SKM-1 treated with dmso at 0.1 percent for 144 hours (cell line): ENCODE measurements at regions not wholly inside any gene's neighbourhood (a gene's known extent, or its start where the extent isn't known, plus 50 kb on each side); places are given as distances from the start of the nearest gene placed in this dataset.

Source experiments
- DNase-seq: peaks from one replicate; lab custom pipeline; 2025; ENCODE audit not compliant: unreplicated experiment; lab: John Stamatoyannopoulos, UW

GRCh38 chr1:5480906-5481305 lies 511.3 kb downstream of the NPHP4 start:
- no peak for DNase-seq

- DNase-seq: no peak
These were observed 512.2 kb downstream of the NPHP4 start for GRCh38 chr1:5479876-5480646.

DNA sequence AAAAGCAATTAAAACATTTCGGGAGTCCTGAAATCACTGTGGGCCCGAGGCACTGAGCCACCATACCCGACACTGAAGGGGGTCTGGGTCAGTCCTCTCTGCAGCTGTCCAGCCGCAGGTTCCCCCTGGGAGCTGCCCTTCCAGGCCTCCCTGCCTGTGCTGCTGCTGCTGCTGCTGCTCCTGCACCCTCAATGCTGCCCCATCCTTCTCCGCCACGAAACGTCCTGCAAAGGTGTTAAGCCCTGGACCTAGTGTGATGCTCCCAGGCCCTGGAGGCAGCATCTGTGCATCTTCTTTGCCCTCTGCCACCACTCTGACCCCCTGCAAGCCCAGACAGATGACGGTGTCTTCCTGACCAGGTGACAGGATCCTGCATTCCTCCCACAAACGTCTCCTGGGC lies 513.3 kb downstream of the NPHP4 start:
- DNase-seq: no peak

DNA sequence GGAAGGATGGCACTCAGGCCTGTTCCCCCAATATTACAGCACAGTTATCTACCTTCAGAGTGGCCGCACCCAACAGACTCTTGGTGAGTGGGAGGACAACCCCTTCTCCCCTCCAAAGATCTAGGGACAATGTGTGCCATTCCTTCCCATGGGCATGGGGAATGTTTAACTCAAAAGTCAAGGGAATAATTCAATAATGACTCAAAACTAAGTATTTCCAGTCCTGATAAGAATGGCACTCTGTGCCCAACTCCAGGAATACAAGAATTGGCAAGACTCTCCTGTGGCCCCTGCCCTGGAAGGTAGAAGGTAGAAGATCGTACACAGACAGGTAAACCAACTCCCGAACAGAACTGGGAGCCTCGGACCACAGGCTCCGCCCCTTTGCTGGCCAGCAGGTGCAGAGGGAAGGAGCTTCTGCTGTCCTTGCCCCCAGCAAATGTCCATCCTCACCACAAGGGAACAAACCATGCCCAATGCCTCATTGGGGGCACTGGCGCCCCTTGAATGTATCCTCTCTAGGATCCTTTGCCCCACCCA lies 514.0 kb downstream of the NPHP4 start:
- DNase-seq: no peak

GRCh38 chr1:5477716-5478115 lies 514.5 kb downstream of the NPHP4 start:
- no peak for DNase-seq

DNA sequence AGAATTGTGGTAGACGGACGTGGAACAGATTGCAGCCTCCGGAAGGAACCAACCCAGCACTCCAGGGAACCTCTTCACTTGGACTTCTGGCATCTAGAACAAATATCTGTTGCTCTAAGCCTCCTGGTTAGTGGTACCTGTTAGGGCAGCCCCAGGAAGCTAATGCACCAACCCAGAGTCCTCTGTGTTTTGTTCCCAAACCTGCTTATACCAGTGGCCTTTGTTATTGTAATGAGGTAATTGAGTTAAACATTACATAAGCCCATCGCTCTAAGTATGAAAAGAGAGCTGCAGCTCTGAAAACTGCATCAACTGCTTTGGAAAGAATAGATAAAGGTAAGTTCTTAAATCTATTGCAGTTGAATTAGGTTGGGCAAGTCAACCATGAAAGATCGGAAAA lies 516.7 kb downstream of the NPHP4 start:
- DNase-seq: no peak

DNA sequence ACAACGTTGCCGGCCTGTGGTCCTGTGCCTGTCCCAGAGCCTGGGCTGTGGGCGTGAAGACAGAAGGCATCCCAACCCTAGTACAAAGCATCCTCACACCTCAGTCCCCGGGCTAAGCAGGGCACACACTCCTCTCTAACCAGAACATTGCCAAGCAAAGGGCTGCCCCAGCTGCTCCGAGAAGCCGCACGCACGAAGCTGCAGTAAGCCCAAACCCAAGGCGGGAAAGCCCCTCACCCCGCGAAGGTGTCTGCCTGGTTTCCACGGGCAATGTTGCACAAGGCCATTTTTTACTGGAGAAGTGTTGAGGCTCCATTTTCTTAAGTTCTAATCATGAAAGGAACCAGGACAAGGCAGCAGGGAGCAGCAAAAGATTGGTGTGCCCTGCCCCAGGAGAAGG lies 519.0 kb downstream of the NPHP4 start:
- DNase-seq: no peak

- DNase-seq: no peak
These were observed 525.7 kb downstream of the NPHP4 start for GRCh38 chr1:5466487-5466886.

DNA sequence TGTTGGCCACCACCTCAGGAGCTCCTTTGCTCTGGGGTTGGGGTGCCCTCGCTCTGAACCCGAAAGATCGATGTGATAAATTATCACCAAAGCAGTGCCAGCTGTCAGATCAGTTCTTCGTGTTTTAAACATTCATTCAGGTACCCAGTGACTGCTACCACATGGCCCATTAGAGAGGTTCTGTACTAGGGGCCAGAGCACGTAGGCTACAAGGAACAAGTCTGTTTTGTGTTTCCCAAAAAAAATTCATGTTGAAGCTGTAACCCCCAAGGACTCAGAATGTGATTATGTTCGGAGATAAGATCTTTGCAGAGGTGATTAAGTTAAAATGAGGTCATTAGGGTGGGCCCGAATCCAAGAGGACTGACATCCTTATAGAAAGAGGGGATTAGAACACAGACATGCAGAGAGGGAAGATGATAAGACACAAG lies 526.9 kb downstream of the NPHP4 start:
- DNase-seq: no peak

DNA sequence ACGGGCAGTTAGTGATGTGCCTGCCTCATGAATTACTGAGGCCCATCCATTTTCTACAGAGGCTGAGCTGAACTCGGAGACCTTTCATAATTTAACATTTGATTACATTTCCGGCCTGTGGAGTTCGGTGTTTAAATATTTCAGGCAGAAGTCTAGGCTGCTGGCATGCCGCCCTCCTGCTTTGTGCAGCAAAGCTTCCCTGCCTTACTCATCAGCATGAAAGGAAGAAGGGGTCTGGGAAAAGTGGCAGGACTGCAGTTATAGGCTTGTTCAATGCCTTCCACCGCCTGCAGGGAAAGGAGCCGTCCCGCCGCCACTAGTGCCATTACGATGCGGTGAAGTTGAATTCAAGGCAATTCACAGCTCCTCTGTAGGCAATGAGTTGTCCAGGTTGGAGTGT lies 527.9 kb downstream of the NPHP4 start:
- no peak for DNase-seq

GRCh38 chr1:5460974-5461373 lies 531.3 kb downstream of the NPHP4 start:
- no peak for DNase-seq

GRCh38 chr1:5459839-5460610 lies 532.2 kb downstream of the NPHP4 start:
- DNase-seq: no peak

DNA sequence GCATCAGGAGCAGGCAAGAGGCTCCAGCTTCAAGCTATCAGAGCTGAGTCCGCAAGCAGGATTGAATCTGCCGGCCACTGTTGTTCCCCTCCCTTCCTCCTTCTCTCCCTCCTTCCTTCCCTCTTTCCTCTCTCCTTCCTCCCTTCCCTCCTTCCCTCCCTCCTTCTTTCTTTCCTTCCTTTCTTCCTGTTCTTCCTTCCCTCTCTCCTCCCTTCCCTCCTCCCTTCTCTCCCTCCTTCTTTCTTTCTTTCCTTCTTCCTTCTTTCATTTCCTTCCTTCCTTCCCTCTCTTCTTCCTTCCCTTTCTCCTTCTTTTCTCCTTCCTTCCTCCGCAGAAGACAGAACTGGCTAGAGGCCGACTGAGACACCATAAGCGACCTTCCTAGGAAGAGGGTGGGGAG lies 534.0 kb downstream of the NPHP4 start:
- DNase-seq: no peak

DNA sequence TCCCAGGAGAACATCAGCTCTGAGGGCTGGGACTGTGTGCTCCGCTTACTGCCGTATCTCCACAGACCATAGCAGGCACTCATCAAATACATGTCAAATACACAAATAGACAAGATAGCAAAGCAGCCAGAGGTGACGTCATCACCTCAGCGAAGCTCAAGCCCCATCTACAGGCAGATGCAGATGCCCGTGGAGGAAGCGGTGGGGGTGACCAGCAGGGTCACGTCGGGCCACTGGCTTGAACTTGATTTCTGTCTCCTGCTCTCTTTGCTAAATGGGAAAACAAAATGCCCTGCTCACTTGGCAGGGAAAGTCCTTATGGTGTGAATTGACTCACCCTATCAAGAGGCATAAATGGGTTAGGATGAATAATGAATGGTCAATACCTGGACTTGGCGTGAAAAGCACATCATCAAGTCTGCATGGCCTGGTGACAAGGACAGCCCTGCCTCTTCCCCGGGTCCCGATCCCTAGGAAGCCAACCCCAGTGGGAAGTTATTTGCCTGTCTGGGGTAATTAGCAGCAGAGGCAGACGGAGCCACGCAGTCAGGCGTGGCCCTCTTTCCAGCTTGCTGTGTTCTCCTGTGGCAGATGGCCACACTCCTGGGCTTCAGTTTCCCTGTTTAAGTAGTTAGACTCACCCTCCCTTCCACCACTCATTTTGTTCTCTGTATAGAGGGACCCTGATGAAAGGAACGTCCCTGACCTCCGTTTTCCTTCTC lies 536.0 kb downstream of the NPHP4 start:
- no peak for DNase-seq

DNA sequence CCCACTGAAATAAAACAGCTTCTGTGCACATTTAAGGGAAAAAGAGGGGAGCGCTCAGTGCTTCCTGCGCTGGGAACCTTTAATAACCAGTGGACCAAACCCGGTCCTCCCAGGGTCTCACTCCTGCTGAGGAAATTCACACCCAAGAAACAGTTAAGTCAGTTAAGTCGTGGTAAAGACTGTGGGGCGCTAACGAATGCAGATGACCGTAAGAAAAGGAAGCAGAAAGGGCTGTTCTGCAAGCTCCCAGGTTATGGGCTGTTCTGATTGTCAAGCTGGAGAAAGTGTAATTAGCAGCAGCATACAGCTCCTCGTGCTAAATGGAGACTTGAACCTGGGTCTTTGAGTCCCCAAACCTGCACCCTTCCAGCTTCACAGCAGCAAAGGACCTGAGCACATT lies 536.6 kb downstream of the NPHP4 start:
- DNase-seq: no peak

- DNase-seq: no peak
These were observed 537.2 kb downstream of the NPHP4 start for GRCh38 chr1:5455056-5455455.

- DNase-seq: no peak
These were observed 538.9 kb downstream of the NPHP4 start for GRCh38 chr1:5453347-5453746.

DNA sequence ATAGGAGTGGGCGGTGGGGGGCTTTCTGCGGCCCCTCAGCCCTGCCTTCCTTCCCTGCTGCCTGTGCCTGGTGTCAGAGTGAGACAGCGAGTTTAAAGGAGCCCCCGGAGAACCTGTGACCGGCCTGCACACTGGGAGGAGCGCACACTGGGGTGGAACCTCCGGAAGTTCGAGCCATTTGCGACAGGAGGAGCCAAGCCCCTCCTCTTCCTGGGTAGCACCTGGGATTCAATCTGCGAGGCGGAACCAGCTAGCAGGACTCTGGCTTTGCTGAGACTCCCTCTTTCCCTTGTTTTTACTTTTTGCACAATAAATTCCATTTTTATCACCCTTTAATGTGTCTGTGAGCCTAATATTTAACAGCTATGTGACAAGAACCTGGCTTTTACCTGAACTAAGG lies 540.6 kb downstream of the NPHP4 start:
- no peak for DNase-seq

GRCh38 chr1:5448486-5448885 lies 543.7 kb downstream of the NPHP4 start:
- DNase-seq: no peak

DNA sequence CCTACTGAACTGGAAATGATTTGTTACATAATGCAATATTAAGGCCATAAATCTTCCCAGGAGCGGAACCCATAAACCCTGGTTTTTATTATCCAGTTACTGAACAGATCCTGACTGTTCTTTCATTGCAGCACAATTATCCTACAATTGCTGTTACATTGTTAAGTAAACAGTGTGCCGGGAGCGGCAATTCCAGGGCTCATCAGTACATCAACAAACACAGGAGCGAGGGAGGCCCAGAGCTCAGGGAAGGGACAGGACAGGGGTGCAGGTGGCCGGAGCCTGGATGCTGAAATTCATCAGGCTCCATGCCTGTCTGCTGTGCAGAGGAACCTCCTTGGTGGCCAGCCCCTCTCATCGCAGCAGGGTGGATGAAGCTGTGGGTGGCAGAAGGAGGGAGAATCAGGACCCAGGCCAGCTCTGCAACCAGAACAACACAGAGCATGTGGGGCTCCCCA lies 544.7 kb downstream of the NPHP4 start:
- no peak for DNase-seq

DNA sequence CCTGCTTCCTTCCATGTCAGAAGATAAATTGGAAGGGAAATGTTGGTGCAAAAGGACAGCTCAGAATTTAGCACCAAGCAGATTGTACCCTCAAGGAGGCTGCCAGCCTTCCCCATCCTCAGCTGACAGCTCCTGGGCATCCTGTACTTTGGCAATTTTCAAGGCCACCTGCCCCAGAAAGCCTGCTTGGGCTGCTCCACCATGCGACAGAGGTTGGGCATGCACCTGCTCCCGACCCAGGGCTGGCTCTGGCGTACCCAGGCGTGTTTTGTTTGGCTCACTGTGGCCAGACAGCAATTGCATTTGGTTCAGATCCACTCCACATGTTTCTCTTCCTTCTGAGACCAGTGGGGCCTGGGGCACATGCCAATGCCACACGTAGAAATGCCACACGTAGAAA lies 547.8 kb downstream of the NPHP4 start:
- DNase-seq: no peak

- no peak for DNase-seq
These were observed 555.4 kb downstream of the NPHP4 start for GRCh38 chr1:5436808-5437207.
